SW480 (cell line): ENCODE measurements at regions not wholly inside any gene's neighbourhood (a gene's known extent, or its start where the extent isn't known, plus 50 kb on each side); places are given as distances from the start of the nearest gene placed in this dataset.

Experiments used
- DNase-seq: peaks from one replicate; pipeline ENCODE4 v3.0.0-alpha.2; 2016; ENCODE audit warnings: low spot score

GRCh38 chr11:32267679-32268187 lies 167.6 kb downstream of the WT1 start:
- no peak for DNase-seq

GRCh38 chr11:32273931-32274330 lies 161.4 kb downstream of the WT1 start:
- DNase-seq: no peak

- DNase-seq: no peak
Observed at GRCh38 chr11:32279672-32280071, 155.7 kb downstream of the WT1 start.

GRCh38 chr11:32280339-32280738 lies 155.0 kb downstream of the WT1 start:
- DNase-seq: no peak

GRCh38 chr11:32288276-32288675 lies 147.1 kb downstream of the WT1 start:
- no peak for DNase-seq

GRCh38 chr11:32289701-32290100 lies 145.6 kb downstream of the WT1 start:
- DNase-seq: no peak

- peak; percentile 8 for DNase-seq
Observed at GRCh38 chr11:32290783-32291182, 144.6 kb downstream of the WT1 start.

- peak; percentile 66 for DNase-seq
Observed at GRCh38 chr11:32297611-32298011, 137.7 kb downstream of the WT1 start.

GRCh38 chr11:32302826-32303225 lies 132.5 kb downstream of the WT1 start:
- no peak for DNase-seq

- no peak for DNase-seq
Observed at GRCh38 chr11:32304521-32304920, 130.8 kb downstream of the WT1 start.

- no peak for DNase-seq
Observed at GRCh38 chr11:32305460-32305859, 129.9 kb downstream of the WT1 start.

GRCh38 chr11:32307471-32307870 lies 127.9 kb downstream of the WT1 start:
- no peak for DNase-seq

- no peak for DNase-seq
Observed at GRCh38 chr11:32307913-32308312, 127.4 kb downstream of the WT1 start.

- DNase-seq: no peak
Observed at GRCh38 chr11:32309530-32310213, 125.7 kb downstream of the WT1 start.

- no peak for DNase-seq
Observed at GRCh38 chr11:32310214-32310601, 125.1 kb downstream of the WT1 start.

- no peak for DNase-seq
Observed at GRCh38 chr11:32311346-32312065, 123.8 kb downstream of the WT1 start.

- DNase-seq: no peak
Observed at GRCh38 chr11:32312206-32312817, 123.0 kb downstream of the WT1 start.

GRCh38 chr11:32312865-32313403 lies 122.4 kb downstream of the WT1 start:
- DNase-seq: peak; percentile 58

- DNase-seq: no peak
Observed at GRCh38 chr11:32313477-32313876, 121.9 kb downstream of the WT1 start.

GRCh38 chr11:32315121-32315520 lies 120.2 kb downstream of the WT1 start:
- no peak for DNase-seq

- no peak for DNase-seq
Observed at GRCh38 chr11:32316232-32316631, 119.1 kb downstream of the WT1 start.

GRCh38 chr11:32316858-32317642 lies 118.3 kb downstream of the WT1 start:
- DNase-seq: no peak
